ENCODE measurements at regions not wholly inside any gene's neighbourhood (a gene's known extent, or its start where the extent isn't known, plus 50 kb on each side); places are given as distances from the start of the nearest gene placed in this dataset.
A peak's percentile ranks its signal among the peaks of the same experiment; 100 is the strongest.
"Not testable (repeated sequence)": the region's sequence is repeated elsewhere in the genome, so short reads cannot be mapped to it uniquely, and the experiment has no call there.

DNA sequence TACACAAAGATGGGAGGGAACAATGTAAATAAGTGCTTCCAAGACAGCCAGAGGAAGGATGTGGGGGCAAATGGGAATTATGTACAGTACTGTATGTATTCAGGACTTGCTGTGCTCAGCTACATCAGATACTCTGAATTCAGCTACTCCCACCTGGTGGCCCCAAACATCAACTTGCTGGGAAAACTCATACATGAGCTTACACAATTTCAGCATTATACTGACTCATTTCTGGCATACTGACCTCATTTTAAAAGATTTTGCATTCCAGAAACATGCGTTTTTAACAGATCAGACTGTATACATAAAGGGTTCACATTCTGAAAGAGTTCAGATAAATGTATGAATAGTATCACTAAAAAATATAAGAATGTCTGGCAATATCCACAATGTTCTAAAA lies 59.7 kb downstream of the GPX5 start:
- DNase-seq: peak in 1 of 2 experiments; percentile 53

- peak; percentile 16 to 43 for DNase-seq
Measured at GRCh38 chr6:28586324-28586723, 60.6 kb downstream of the GPX5 start.

- peak; percentile 79 to 92 for DNase-seq
Measured at GRCh38 chr6:28586962-28587745, 61.5 kb downstream of the GPX5 start.

DNA sequence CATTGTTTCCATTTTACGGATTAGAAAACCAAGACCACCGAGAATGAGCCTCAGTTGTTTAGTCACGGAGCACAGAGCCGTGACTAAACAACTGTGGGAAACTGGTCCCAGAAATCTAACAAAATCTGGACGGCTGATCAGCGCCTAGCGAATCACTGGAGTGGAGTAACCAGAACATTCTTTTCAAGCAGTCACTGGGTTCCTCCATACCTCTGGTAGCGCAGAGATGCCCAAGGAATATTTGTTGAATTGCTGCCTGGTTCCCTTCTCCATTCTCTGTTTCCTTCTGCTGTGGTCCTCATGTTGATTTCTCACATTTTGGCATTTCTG lies 62.0 kb downstream of the GPX5 start:
- no peak for DNase-seq

DNA sequence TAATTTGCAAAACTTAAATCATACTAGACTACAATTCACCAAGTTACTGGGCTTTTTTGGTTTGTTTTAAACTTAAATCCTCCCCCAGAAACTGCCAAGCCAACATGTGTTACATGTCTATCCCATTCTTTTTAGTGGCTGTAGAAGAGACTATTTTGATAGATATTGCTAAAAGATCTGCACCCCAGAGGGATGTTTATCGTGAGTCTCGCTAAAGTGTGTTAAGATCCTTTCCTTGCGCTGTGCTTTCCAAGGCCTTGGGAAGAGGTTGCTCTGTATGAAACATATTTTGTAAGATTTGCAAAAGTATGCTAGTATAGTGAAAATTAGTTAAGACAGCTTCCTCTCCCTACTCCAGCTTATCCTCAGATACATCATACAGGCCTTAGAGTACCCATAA lies 63.0 kb downstream of the GPX5 start:
- no peak for DNase-seq

- DNase-seq: peak; percentile 22 to 75
Measured at GRCh38 chr6:28589234-28589956, 63.7 kb downstream of the GPX5 start.

DNA sequence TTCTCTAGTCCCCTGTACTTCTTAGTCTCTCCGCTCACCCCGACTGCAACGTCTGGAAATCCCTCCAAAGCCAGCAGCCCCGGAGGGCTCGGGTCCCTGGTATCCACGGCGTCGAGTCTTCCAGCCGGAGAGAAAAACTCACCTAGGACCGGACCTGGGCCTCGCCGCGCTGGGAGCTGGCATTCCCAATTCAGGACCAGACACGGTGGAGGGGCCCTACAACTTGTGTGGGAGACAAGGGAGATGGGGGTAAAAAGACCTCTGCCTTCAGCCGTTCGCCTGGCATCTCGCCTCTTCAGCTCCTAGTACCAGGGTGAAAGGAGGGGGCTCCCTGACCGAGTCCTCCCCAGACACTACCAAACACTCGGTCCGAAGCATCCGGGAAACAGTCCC lies 64.3 kb downstream of the GPX5 start:
- no peak for DNase-seq

GRCh38 chr6:28597217-28597835 lies 71.6 kb downstream of the GPX5 start:
- peak; percentile 71 to 89 for DNase-seq

DNA sequence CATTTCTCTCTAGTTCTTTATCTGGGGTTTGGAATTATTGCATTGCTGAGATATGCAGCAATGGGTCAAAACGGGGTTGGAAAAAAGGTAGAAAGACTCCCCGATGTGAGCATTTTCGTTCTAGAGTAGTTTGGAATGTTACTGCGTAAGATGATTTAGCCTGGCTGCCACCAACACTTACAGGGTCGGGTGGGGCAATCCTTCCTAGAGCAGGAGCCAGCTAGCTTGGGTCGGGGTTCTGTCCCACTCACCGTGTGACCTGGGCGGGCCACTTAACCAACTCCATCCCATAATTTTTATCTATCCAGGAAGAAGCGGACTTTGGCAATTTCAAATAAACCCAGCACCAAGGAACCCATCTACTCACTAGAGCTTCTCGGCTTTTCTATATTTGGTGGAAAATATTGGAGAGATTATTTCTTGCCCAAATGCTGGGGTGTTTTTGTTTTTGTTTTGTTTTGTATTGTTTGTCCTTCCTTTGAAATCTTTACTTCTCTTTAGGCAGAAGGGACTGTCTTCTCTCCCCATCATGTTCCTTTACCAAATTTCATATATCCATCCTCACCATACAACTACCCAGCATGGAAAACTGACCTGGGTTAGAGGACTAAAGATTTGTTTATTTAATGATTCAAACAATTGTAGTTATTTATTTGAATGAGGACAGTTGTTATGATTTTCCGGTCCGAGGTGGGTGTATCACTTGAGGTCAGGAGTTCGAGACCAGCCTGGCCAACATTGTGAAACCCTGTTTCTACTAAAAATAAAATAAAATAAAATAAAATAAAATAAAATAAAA lies 72.4 kb downstream of the GPX5 start:
- DNase-seq: peak; percentile 32 to 67

DNA sequence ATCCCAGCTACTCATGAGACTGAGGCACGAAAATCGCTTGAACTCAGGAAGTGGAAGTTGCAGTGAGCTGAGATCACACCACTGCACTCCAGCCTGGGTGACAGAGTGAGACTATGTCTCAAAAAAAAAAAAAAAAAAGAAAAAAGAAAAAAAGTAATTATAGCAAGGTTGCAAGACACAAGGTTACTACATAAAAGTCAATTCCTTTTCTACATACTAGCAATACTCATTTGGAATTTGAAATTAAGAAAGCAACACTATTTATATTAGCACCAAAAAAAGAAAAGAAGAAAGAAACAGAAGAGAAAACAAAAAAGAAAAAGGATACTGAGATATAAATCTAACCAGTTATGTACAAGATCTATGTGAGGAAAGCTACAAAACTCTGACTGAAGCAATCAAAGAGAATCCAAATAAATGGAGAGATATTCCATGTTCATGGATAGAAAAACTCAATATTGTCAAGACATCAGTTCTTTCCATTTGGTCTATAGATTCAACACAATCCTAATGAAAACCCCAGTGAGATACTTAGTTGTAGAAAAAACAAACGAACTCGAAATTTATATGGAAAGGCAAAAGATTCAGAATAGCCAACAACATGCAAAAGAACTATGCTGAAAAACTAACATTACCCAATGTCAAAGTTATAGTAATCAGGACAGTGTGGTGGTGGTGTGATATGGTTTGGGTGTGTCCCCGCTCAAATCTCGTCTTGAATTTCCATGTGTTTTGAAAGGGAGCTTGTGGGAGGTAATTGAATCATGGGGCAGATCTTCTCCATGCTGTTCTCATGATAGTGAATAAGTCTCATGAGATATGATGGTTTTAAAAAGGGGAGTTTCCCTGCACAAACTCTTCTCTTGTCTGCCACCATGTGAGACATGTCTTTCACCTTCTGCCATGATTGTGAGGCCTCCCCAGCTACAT lies 73.3 kb downstream of the GPX5 start:
- DNase-seq: no peak

DNA sequence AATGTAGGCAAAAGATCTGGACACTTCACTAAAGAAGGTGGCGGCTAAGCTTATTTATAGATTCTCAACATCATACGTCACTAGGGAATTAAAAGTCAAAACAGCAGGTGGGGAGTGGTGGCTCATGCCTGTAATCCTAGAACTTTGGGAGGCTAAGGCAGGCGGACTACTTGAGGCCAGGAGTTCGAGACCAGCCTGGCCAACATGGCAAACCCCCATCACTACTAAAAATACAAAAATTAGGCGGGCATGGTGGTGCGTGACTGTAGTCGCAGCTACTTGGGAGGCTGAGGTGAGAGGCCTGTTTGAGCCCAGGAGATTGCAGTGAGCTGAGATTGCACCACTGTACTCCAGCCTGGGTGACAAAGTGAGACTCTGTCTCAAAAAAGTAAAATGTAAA lies 74.6 kb downstream of the GPX5 start:
- peak in 1 of 2 experiments; percentile 22 for DNase-seq

GRCh38 chr6:28603891-28604290 lies 78.2 kb downstream of the GPX5 start:
- no peak for DNase-seq

- DNase-seq: peak; percentile 94 to 97
Measured at GRCh38 chr6:28606424-28607391, 81.0 kb downstream of the GPX5 start.

GRCh38 chr6:28607990-28608389 lies 82.3 kb downstream of the GPX5 start:
- DNase-seq: no peak

GRCh38 chr6:28609672-28610071 lies 84.0 kb downstream of the GPX5 start:
- DNase-seq: no peak

GRCh38 chr6:28615616-28615954 lies 89.9 kb downstream of the GPX5 start:
- DNase-seq: no peak

DNA sequence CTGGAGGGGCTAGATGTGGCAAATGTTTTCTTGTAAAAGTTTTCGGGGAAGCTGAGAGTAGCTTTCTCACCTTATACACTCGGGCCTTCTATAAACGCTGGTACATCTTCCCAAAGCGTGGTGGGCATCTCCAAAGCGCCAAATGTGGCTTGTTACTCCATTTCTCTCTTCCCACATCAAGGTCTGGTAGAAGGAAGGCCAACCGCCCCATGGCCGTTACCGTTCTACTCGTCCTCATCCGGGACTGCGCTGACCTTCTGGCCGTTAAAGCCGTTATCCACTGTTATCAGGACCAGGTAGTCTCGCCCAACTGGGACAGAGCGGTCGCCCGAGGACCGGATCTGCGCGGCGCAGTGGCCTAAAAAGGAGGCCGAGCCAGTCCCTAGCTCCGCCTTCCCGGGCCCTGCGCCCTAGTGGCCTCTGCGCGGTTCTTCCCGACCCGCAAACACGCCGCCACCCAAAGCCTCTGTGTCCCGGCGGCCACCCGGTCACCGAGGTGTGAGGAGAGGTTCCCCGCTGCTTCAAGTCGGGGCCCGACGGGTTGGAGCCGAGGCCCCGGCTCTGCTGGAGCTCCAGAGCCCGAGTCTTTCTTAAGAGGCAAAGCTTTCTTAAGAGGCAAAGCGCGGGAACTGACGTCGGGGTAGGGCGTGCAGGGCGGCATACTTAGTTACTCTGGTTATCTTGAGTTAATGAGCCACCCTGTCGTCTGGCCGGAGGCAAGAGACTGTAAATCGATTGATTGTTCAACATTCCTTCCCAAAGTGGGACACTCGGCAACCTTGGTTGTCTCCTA lies 90.5 kb downstream of the GPX5 start:
- no peak for DNase-seq

- peak in 1 of 2 experiments; percentile 10 for DNase-seq
Measured at GRCh38 chr6:28618898-28619555, 93.3 kb downstream of the GPX5 start.

- not testable (repeated sequence) for DNase-seq
Measured at GRCh38 chr6:28621268-28621667, 95.6 kb downstream of the GPX5 start.

Measured in NCI-H524 (cell line).